ENCODE measurements at regions not wholly inside any gene's neighbourhood (a gene's known extent, or its start where the extent isn't known, plus 50 kb on each side); places are given as distances from the start of the nearest gene placed in this dataset.

DNA sequence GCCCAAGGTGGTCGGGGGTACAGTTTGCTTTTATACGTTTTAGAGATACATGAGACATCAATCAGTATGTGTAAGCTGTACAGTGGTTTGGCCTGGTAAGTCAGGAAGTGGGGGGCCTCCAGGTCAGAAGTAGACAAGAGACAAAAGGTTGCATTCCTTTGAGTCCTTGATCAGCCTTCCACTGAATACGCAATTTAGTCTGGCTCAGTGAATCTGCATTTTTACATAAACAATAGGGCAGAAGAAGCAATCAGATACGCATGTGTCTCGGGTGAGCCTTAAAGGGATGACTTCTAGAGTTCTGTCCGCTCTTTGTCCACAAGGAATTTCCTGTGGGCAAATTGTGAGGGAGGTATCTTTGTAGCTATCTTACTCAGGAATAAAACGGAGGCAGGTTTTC is 87.2 kb downstream of the SOWAHC start:
- no peak overlapping the region for H3K4me3 ChIP-seq
- intact Hi-C loops (cut with DNase I) = no loop called here
- ATAC-seq (no peak), DNase-seq (no peak)
- H3K4me1 ChIP-seq = peaks cover 0 to 33% (median 19%) of the 10 kb centered on the region in 9 donors
- TF ChIP-seq, protein P1, sequence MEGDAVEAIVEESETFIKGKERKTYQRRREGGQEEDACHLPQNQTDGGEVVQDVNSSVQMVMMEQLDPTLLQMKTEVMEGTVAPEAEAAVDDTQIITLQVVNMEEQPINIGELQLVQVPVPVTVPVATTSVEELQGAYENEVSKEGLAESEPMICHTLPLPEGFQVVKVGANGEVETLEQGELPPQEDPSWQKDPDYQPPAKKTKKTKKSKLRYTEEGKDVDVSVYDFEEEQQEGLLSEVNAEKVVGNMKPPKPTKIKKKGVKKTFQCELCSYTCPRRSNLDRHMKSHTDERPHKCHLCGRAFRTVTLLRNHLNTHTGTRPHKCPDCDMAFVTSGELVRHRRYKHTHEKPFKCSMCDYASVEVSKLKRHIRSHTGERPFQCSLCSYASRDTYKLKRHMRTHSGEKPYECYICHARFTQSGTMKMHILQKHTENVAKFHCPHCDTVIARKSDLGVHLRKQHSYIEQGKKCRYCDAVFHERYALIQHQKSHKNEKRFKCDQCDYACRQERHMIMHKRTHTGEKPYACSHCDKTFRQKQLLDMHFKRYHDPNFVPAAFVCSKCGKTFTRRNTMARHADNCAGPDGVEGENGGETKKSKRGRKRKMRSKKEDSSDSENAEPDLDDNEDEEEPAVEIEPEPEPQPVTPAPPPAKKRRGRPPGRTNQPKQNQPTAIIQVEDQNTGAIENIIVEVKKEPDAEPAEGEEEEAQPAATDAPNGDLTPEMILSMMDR (IDR thresholded peaks at IDR 0.05) = no peak
- WGBS, 2 donors = 75 to 84% methylated on average over 7 of the region's 7 CpGs
- H3K27ac ChIP-seq = no peak overlapping the region
- no peaks in the 10 kb centered on the region for H3K27me3 ChIP-seq
- H3K36me3 ChIP-seq = no peaks in the 10 kb centered on the region
- peaks cover 0 to 6% (median 0%) of the 10 kb centered on the region in 11 donors for H3K9me3 ChIP-seq

DNA sequence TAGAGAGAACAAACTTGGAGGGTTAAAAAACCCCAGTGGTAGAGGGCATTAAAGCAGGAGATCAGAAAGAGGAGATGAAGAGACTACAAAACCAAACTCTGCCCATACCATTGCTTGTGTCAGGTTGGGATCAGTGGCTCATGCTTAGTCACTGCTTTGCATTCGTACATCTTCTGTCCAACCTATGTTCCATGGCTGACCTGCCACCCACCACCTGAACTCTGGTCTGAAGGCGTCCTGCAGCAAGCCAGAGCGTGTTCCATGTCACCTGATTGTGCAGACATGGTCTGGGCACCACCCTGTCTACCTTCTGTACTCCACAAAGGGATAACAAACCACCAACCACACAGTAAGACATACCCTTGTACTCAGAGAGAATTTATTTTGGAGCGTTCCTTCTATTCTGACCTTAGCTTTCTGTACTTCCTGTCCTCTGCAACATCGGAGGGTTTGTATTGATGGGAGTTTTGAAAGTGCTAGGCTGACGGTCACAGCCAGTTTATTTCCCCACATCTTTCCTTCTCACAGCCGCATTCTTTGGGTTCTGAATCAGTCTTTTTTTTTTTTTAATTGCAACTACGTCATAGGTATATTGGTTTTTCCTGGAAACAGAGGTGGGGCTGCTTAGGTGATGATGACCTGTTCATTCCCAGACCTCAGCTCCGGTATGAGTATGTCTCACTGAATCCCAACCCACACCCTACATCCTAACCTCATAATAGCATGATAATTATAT is 88.3 kb downstream of the SOWAHC start:
- no peak for DNase-seq
- Histone ChIP-seq H3K9me3 (no peaks in the 10 kb centered on the region), H3K4me3 (no peak overlapping the region), H3K27ac (no peak overlapping the region), H3K36me3 (no peaks in the 10 kb centered on the region), H3K4me1 (peaks cover 0 to 33% (median 19%) of the 10 kb centered on the region in 9 donors), H3K27me3 (no peaks in the 10 kb centered on the region)
- intact Hi-C loops (cut with DNase I) = no loop called here
- TF ChIP-seq, protein P1 (IDR thresholded peaks at IDR 0.05) = no peak
- no peak for ATAC-seq
- 88 to 89% methylated on average over 9 of the region's 9 CpGs for WGBS, 2 donors

DNA sequence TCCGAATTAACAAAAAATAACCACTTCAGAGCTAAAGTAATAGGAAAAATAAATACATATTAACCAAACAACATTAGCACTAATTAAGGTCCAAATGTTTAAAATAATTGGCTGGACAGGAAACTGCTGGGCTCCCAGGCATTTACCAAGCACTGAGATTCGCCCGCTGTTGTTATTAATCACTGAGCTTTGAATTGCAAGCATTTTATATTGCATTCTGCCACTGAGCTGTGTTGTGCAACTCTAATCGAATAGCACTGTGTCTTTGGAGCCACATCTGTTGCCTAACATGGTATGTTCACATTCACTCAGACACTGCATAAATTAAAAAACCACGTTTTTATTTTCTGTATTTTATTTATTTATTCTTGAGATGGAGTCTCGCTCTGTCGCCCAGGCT is 88.9 kb downstream of the SOWAHC start:
- no peak for ATAC-seq
- Histone ChIP-seq H3K36me3 (no peaks in the 10 kb centered on the region), H3K4me1 (peaks cover 0 to 33% (median 19%) of the 10 kb centered on the region in 9 donors), H3K4me3 (no peak overlapping the region), H3K27ac (no peak overlapping the region), H3K9me3 (no peaks in the 10 kb centered on the region), H3K27me3 (no peaks in the 10 kb centered on the region)
- 91 to 93% methylated on average over 7 of the region's 7 CpGs for WGBS, 2 donors
- TF ChIP-seq, protein P1 (IDR thresholded peaks at IDR 0.05) = no peak
- no peak for DNase-seq
- intact Hi-C loops (cut with DNase I) = no loop called here

DNA sequence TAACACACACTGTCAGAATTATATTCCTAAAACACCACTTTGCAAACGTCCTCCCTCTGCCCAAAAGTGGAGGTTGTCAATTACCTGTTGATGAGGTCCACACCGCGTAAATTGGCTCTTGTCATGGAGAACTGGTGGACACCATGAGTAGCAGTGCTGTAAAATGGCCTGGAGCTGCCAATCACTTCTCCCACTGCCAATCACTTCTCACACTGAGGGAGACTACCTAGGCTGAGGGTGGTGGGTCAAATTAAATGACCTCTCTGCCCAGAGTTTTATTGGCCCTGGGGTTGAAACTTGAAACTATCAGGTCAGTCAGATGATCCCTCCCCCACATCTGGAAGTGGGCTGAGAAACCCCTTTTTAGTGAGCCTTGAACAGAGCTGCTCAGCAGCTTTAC is 89.6 kb downstream of the SOWAHC start:
- TF ChIP-seq, protein P1 (IDR thresholded peaks at IDR 0.05) = no peak
- intact Hi-C loops (cut with DNase I) = no loop called here
- H3K27ac ChIP-seq = no peak overlapping the region
- H3K4me3 ChIP-seq = no peak overlapping the region
- no peaks in the 10 kb centered on the region for H3K36me3 ChIP-seq
- peaks cover 0 to 31% (median 18%) of the 10 kb centered on the region in 9 donors for H3K4me1 ChIP-seq
- no peaks in the 10 kb centered on the region for H3K9me3 ChIP-seq
- no peaks in the 10 kb centered on the region for H3K27me3 ChIP-seq
- ATAC-seq (no peak), DNase-seq (no peak)
- WGBS, 2 donors = 93 to 94% methylated on average over 3 of the region's 3 CpGs

Data from heart right ventricle (tissue), 16 donors.